ENCODE measurements at regions not wholly inside any gene's neighbourhood (a gene's known extent, or its start where the extent isn't known, plus 50 kb on each side); places are given as distances from the start of the nearest gene placed in this dataset.

GRCh38 chr3:14312375-14312774 lies 90.0 kb upstream of the SLC6A6 start:
- Histone ChIP-seq H4K20me1 (ENCODE audit: insufficient read depth, low read length) (no peaks in the 10 kb centered on the region), H4K5ac (ENCODE audit: low read depth, low read length) (no peak overlapping the region), H3K18ac (ENCODE audit: low read depth, low read length) (no peak overlapping the region), H3K27ac (ENCODE audit: insufficient read depth, low read length) (no peak overlapping the region), H4K91ac (ENCODE audit: insufficient read depth, low read depth, low read length) (no peak overlapping the region), H2AK5ac (ENCODE audit: low read depth, low read length) (no peak overlapping the region), H3K36me3 (ENCODE audit: control insufficient read depth, insufficient read depth, low read length) (no peaks in the 10 kb centered on the region), H2AFZ (replicated peaks; ENCODE audit: low read length, poor library complexity) (no peak overlapping the region), H2BK5ac (ENCODE audit: low read depth, low read length, poor library complexity, severe bottlenecking) (no peak overlapping the region), H3K4me1 (ENCODE audit: control insufficient read depth, insufficient read depth, low read length) (no peaks in the 10 kb centered on the region), H4K8ac (ENCODE audit: low read depth in 2 of 2, low read length in 2 of 2) (no peak overlapping the region), H2AK9ac (replicated peaks; ENCODE audit: low read depth, low read length, poor library complexity) (no peak overlapping the region), H3K27me3 (ENCODE audit: control insufficient read depth, insufficient read depth, low read length) (peaks cover 56% of the 10 kb centered on the region), H3K4ac (ENCODE audit: low read depth, low read length) (no peak overlapping the region), H3K4me3 (ENCODE audit: insufficient read depth, low read depth, low read length) (no peak overlapping the region), H3K56ac (ENCODE audit: extremely low read depth, insufficient read depth, low read length) (no peak overlapping the region), H3K9me1 (ENCODE audit: insufficient read depth, low read length) (no peaks in the 10 kb centered on the region), H3K9me3 (ENCODE audit: control insufficient read depth, insufficient read depth, low read length) (peaks cover 12% of the 10 kb centered on the region), H3K4me2 (ENCODE audit: low read depth, low read length) (no peak overlapping the region), H2BK20ac (ENCODE audit: low read depth, low read length) (no peak overlapping the region), H2BK120ac (ENCODE audit: low read depth, low read length) (no peak overlapping the region), H3K14ac (replicated peaks; ENCODE audit: low read depth, low read length) (no peak overlapping the region), H2BK15ac (ENCODE audit: low read depth, low read length) (no peak overlapping the region), H3K23ac (ENCODE audit: low read depth, low read length) (no peak overlapping the region), H3K79me1 (ENCODE audit: low read depth in 1 of 2, low read length in 2 of 2) (no peaks in the 10 kb centered on the region), H3K9ac (ENCODE audit: low read depth, low read length) (no peak overlapping the region)
- POLR2A ChIA-PET (ENCODE audit: unreplicated experiment) = no interaction called here
- dilution Hi-C loops (cut with HindIII; ENCODE audit: low sequenced_read_pairs, unreplicated experiment) (no loop called here), in situ Hi-C loops (cut with MboI; ENCODE audit: low sequenced_read_pairs) (no loop called here), intact Hi-C loops (cut with micrococcal nuclease) (no loop called here)
- no TSS peak for BruUV-seq (replicated peaks)
- no peak for ATAC-seq (ENCODE audit: low read depth)
- DNase-seq = no peak
- CTCF ChIA-PET = no interaction called here
- TF ChIP-seq USF2 (IDR thresholded peaks at IDR 0.05; ENCODE audit: low read depth, low read length) = no peak
- TF ChIP-seq MAFK (IDR thresholded peaks at IDR 0.05; ENCODE audit: low read depth, low read length) = no peak
- TF ChIP-seq ELK1 (IDR thresholded peaks at IDR 0.05; ENCODE audit: borderline replicate concordance, low read depth, low read length) = no peak
- TF ChIP-seq POLR2A (IDR thresholded peaks at IDR 0.05; ENCODE audit: low read depth, low read length) = no peak
- TF ChIP-seq MAZ (IDR thresholded peaks at IDR 0.05; ENCODE audit: borderline replicate concordance, low read depth, low read length) = no peak
- no peak for TF ChIP-seq CTCF (conservative IDR thresholded peaks at IDR 0.05; ENCODE audit: low read depth, low read length)
- no peak for TF ChIP-seq RCOR1 (IDR thresholded peaks at IDR 0.05; ENCODE audit: insufficient replicate concordance, low read length)
- TF ChIP-seq RFX5 (IDR thresholded peaks at IDR 0.05; ENCODE audit: low read depth, low read length) = no peak
- no peak for TF ChIP-seq BHLHE40 (IDR thresholded peaks at IDR 0.05; ENCODE audit: low read depth, low read length)
- no peak for TF ChIP-seq CHD1 (IDR thresholded peaks at IDR 0.05; ENCODE audit: low read depth, low read length)
- no peak for TF ChIP-seq NFE2L2 (IDR thresholded peaks at IDR 0.05; ENCODE audit: low read depth, low read length)
- no peak for TF ChIP-seq RAD21 (IDR thresholded peaks at IDR 0.05; ENCODE audit: low read length)
- TF ChIP-seq SMC3 (IDR thresholded peaks at IDR 0.05; ENCODE audit: low read depth, low read length) = no peak
- no peak for TF ChIP-seq CEBPB (IDR thresholded peaks at IDR 0.05; ENCODE audit: low read depth, low read length)
- 67% methylated on average over 2 of the region's 10 CpGs; no CpG with 5 or more reads in 1 of the 2 experiments for WGBS, 2 experiments (ENCODE audit: extremely low coverage in 2 of 2, insufficient read length in 1 of 2)
